GM23248 (cell line): ENCODE measurements at regions not wholly inside any gene's neighbourhood (a gene's known extent, or its start where the extent isn't known, plus 50 kb on each side); places are given as distances from the start of the nearest gene placed in this dataset.

Experiments
- EZH2 ChIP-seq: fragments of 200-600 bp; sonication (generic); IDR thresholded peaks from 2 replicates; pipeline ENCODE4 v1.6.1; 2018; ENCODE audit warnings: antibody characterized with exemption, mild to moderate bottlenecking; ENCODE audit not compliant: insufficient read depth, poor library complexity, severe bottlenecking
- EZH2phosphoT487 ChIP-seq: fragments of 200-600 bp; sonication (generic); IDR thresholded peaks from 2 replicates; pipeline ENCODE4 v1.6.1; 2018; ENCODE audit warnings: antibody characterized with exemption, moderate library complexity, mild to moderate bottlenecking, low read depth; ENCODE audit not compliant: insufficient read depth

- TF ChIP-seq EZH2 (no peak), EZH2phosphoT487 (no peak)
Observed at GRCh38 chr15:70179309-70179892, 81.7 kb upstream of the TLE3 start.
